SK-N-MC (cell line): ENCODE measurements at regions not wholly inside any gene's neighbourhood (a gene's known extent, or its start where the extent isn't known, plus 50 kb on each side); places are given as distances from the start of the nearest gene placed in this dataset.

Experiments used
- EZH2 ChIP-seq: fragments of 200-600 bp; sonication (generic); IDR thresholded peaks from one replicate; pipeline ENCODE4 v1.6.1; 2017; ENCODE audit warnings: antibody characterized with exemption
- FOXP2 ChIP-seq: optimal IDR thresholded peaks from 2 replicates; pipeline ENCODE3; 2011; ENCODE audit warnings: mild to moderate bottlenecking, moderate library complexity; ENCODE audit not compliant: insufficient read depth; ENCODE audit errors: extremely low read length, control extremely low read depth
- POLR2AphosphoS5 ChIP-seq: IDR thresholded peaks from 2 replicates; pipeline ENCODE4 v1.6.1; 2012; ENCODE audit warnings: mild to moderate bottlenecking, low read depth, low read length, borderline replicate concordance

GRCh38 chr12:87085286-87085685 is 829.1 kb upstream of the MGAT4C start:
- TF ChIP-seq EZH2 (no peak), POLR2AphosphoS5 (no peak), FOXP2 (no peak)
